Naive thymus-derived CD4-positive, alpha-beta T cell (primary cell): ENCODE measurements at regions not wholly inside any gene's neighbourhood (a gene's known extent, or its start where the extent isn't known, plus 50 kb on each side); places are given as distances from the start of the nearest gene placed in this dataset.

ENCODE experiments used
- ATAC-seq: fragments of 150-1000 bp; cut with Tn5 transposase; 2 replicates; pipeline ENCODE4 v1.10.0; 2021; ENCODE audit warnings: mild to moderate bottlenecking, moderate library complexity
- CTCF ChIA-PET: fragments of 350-600 bp; sonication (Branson Sonifier 250); formaldehyde crosslinking; loops from one replicate; lab custom pipeline; 2021; ENCODE audit warnings: antibody characterized with exemption; lab: Charles Lee
- POLR2A ChIA-PET: fragments of 350-600 bp; sonication (Branson Sonifier 250); formaldehyde crosslinking; loops from one replicate; lab custom pipeline; 2021; ENCODE audit warnings: antibody characterized with exemption, inconsistent platforms; lab: Charles Lee
- DNase-seq, 9 donors: peaks; one replicate each; pipeline versions ENCODE4 v3.0.0 to v3.0.0-alpha.2; 2020 to 2022; ENCODE audit warnings: mixed read lengths in 1 of 9
- H3K27ac ChIP-seq: one replicate; pipeline ENCODE4 v1.7.0; 2013; ENCODE audit warnings: mild to moderate bottlenecking, low read depth, low read length, moderate library complexity
- H3K27me3 ChIP-seq, 2 donors: one replicate each; pipeline ENCODE4 v1.7.0; 2013; ENCODE audit warnings: low read length in 2 of 2, mild to moderate bottlenecking in 2 of 2, moderate library complexity in 2 of 2; ENCODE audit not compliant: control insufficient read depth in 2 of 2, insufficient read depth in 2 of 2
- H3K36me3 ChIP-seq, 3 experiments: 1 replicate in 2 of 3; 2 replicates in 1 of 3; pipeline ENCODE4 v1.7.0; 2013; ENCODE audit warnings: low read length in 3 of 3, mild to moderate bottlenecking in 3 of 3, moderate library complexity in 1 of 3; ENCODE audit not compliant: insufficient read depth in 3 of 3, control insufficient read depth in 2 of 3
- H3K4me1 ChIP-seq, 2 donors: one replicate each; pipeline ENCODE4 v1.7.0; 2013; ENCODE audit warnings: low read length in 2 of 2, mild to moderate bottlenecking in 2 of 2, moderate library complexity in 1 of 2; ENCODE audit not compliant: control insufficient read depth in 2 of 2, insufficient read depth in 2 of 2
- H3K4me3 ChIP-seq: 2 replicates; pipeline ENCODE4 v1.7.0; 2013; ENCODE audit warnings: mild to moderate bottlenecking, low read length
- H3K9me3 ChIP-seq, 3 experiments: 1 replicate in 2 of 3; 2 replicates in 1 of 3; pipeline ENCODE4 v1.7.0; 2013; ENCODE audit warnings: low read length in 3 of 3; ENCODE audit not compliant: control insufficient read depth in 2 of 3
- H3K27ac Mint-ChIP-seq, 9 donors: one replicate each; pipeline ENCODE4 v1.8.0; 2020 to 2022; ENCODE audit warnings: mixed read lengths in 9 of 9, mild to moderate bottlenecking in 8 of 9, moderate library complexity in 5 of 9, inconsistent platforms in 2 of 9
- H3K27me3 Mint-ChIP-seq, 5 donors: one replicate each; pipeline ENCODE4 v1.8.0; 2021 to 2022; ENCODE audit warnings: mixed read lengths in 5 of 5, mild to moderate bottlenecking in 1 of 5
- H3K36me3 Mint-ChIP-seq, 5 donors: one replicate each; pipeline ENCODE4 v1.8.0; 2020 to 2022; ENCODE audit warnings: mixed read lengths in 5 of 5, mild to moderate bottlenecking in 3 of 5, inconsistent platforms in 1 of 5
- H3K4me1 Mint-ChIP-seq, 7 donors: one replicate each; pipeline ENCODE4 v1.8.0; 2020 to 2022; ENCODE audit warnings: mixed read lengths in 7 of 7, mild to moderate bottlenecking in 3 of 7, inconsistent platforms in 1 of 7
- H3K4me3 Mint-ChIP-seq, 10 donors: one replicate each; pipeline ENCODE4 v1.8.0; 2020 to 2022; ENCODE audit warnings: mild to moderate bottlenecking in 10 of 10, mixed read lengths in 10 of 10, moderate library complexity in 6 of 10, inconsistent platforms in 2 of 10
- H3K9me3 Mint-ChIP-seq, 11 donors: one replicate each; pipeline ENCODE4 v1.8.0; 2020 to 2022; ENCODE audit warnings: mixed read lengths in 11 of 11, mild to moderate bottlenecking in 4 of 11, inconsistent platforms in 1 of 11, moderate library complexity in 1 of 11
- intact Hi-C, 2 donors: fragments of 100-400 bp; cut with micrococcal nuclease; formaldehyde crosslinking; loops; one replicate each; pipeline ENCODE4 v1.15.1; 2023

GRCh38 chr9:84212246-84212645 lies 128.3 kb downstream of the SLC28A3 start:
- H3K36me3 Mint-ChIP-seq = no peaks in the 10 kb centered on the region
- Histone ChIP-seq H3K4me3 (no peak overlapping the region), H3K9me3 (no peaks in the 10 kb centered on the region), H3K27me3 (no peaks in the 10 kb centered on the region), H3K4me1 (no peaks in the 10 kb centered on the region), H3K36me3 (no peaks in the 10 kb centered on the region), H3K27ac (no peak overlapping the region)
- ChIA-PET POLR2A (no interaction called here), CTCF (no interaction called here)
- ATAC-seq = no peak
- no peak for DNase-seq
- H3K4me3 Mint-ChIP-seq = no peak overlapping the region
- intact Hi-C loops = no loop called here
- H3K27me3 Mint-ChIP-seq = peaks cover 0 to 9% (median 0%) of the 10 kb centered on the region in 5 donors
- H3K9me3 Mint-ChIP-seq = peaks cover 0 to 2% (median 0%) of the 10 kb centered on the region in 11 donors
- H3K27ac Mint-ChIP-seq = no peak overlapping the region
- H3K4me1 Mint-ChIP-seq = no peaks in the 10 kb centered on the region

GRCh38 chr9:84212982-84213381 lies 127.6 kb downstream of the SLC28A3 start:
- CTCF ChIA-PET = no interaction called here
- POLR2A ChIA-PET = no interaction called here
- Mint-ChIP-seq H3K4me1 (no peaks in the 10 kb centered on the region), H3K4me3 (no peak overlapping the region), H3K27ac (no peak overlapping the region), H3K9me3 (peaks cover 0 to 2% (median 0%) of the 10 kb centered on the region in 11 donors), H3K27me3 (peaks cover 0 to 11% (median 0%) of the 10 kb centered on the region in 5 donors), H3K36me3 (no peaks in the 10 kb centered on the region)
- Histone ChIP-seq H3K27me3 (no peaks in the 10 kb centered on the region), H3K4me1 (no peaks in the 10 kb centered on the region), H3K36me3 (no peaks in the 10 kb centered on the region), H3K27ac (no peak overlapping the region), H3K9me3 (no peaks in the 10 kb centered on the region), H3K4me3 (no peak overlapping the region)
- ATAC-seq (no peak), DNase-seq (no peak)
- intact Hi-C loops = no loop called here

DNA sequence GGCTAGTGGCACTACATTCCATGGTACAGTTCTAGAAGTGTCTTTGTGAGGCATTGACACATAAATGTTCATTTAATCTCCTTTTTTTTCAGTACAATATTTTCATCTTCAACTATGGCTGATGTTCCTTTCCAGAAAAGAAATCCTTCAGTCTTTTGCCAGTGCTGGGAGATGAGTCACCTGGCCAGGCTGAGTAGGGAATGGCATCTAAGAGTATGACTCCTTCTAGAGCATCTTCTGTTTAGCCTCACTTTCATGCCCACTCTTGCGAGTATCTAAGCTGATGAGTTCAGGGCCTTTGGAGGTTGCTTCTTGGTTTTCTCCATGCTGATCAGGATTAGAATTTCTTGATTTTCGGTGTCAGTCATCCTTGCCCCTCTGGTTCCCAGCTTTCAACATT lies 124.4 kb downstream of the SLC28A3 start:
- peaks cover 0 to 2% (median 0%) of the 10 kb centered on the region in 11 donors for H3K9me3 Mint-ChIP-seq
- peaks cover 0 to 11% (median 7%) of the 10 kb centered on the region in 5 donors for H3K27me3 Mint-ChIP-seq
- intact Hi-C loops = no loop called here
- no peaks in the 10 kb centered on the region for H3K4me1 ChIP-seq
- no peak overlapping the region for H3K4me3 ChIP-seq
- H3K36me3 ChIP-seq = no peaks in the 10 kb centered on the region
- H3K27ac Mint-ChIP-seq = no peak overlapping the region
- no peaks in the 10 kb centered on the region for H3K9me3 ChIP-seq
- POLR2A ChIA-PET = no interaction called here
- ATAC-seq (no peak), DNase-seq (no peak)
- no peaks in the 10 kb centered on the region for H3K4me1 Mint-ChIP-seq
- no peaks in the 10 kb centered on the region for H3K27me3 ChIP-seq
- CTCF ChIA-PET = no interaction called here
- H3K27ac ChIP-seq = no peak overlapping the region
- no peaks in the 10 kb centered on the region for H3K36me3 Mint-ChIP-seq
- H3K4me3 Mint-ChIP-seq = no peak overlapping the region

- Mint-ChIP-seq H3K27me3 (peaks cover 3 to 14% (median 11%) of the 10 kb centered on the region in 5 donors), H3K27ac (no peak overlapping the region), H3K4me3 (no peak overlapping the region), H3K9me3 (peaks cover 0 to 9% (median 6%) of the 10 kb centered on the region in 11 donors), H3K4me1 (no peaks in the 10 kb centered on the region), H3K36me3 (peaks cover 0 to 3% (median 0%) of the 10 kb centered on the region in 5 donors)
- H3K9me3 ChIP-seq = no peaks in the 10 kb centered on the region
- intact Hi-C loops = no loop called here
- no peaks in the 10 kb centered on the region for H3K27me3 ChIP-seq
- ATAC-seq (no peak), DNase-seq (no peak)
- no peak overlapping the region for H3K27ac ChIP-seq
- H3K36me3 ChIP-seq = no peaks in the 10 kb centered on the region
- no peak overlapping the region for H3K4me3 ChIP-seq
- ChIA-PET CTCF (no interaction called here), POLR2A (interaction anchor here (0.6 kb wide), 1 partner anchor 19 kb away, joined by 3 read pairs; no protein-coding TSS in a partner anchor)
- H3K4me1 ChIP-seq = no peaks in the 10 kb centered on the region
Measured at GRCh38 chr9:84218322-84218721, 122.2 kb downstream of the SLC28A3 start.

DNA sequence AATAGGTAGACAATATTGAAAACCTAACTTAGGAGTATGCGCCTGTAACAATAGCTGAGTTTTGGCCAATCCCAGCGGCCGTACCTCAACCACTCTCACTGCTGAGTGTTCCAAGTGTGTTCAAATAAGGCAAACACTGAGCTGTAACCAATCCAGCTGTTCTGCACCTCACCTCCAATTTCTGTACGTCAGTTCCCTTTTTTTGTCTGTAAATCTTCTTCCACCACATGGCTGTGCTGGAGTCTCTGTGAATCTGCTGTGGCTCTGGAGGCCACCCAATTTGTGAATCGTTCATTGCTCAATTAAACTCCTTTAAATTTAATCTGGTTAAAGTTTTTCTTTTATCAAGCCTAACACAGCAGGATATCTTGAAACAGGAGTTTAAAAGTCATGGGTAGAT lies 116.3 kb downstream of the SLC28A3 start:
- ATAC-seq (no peak), DNase-seq (no peak)
- H3K4me1 Mint-ChIP-seq = no peaks in the 10 kb centered on the region
- peaks cover 0 to 9% (median 6%) of the 10 kb centered on the region in 11 donors for H3K9me3 Mint-ChIP-seq
- Histone ChIP-seq H3K4me1 (no peaks in the 10 kb centered on the region), H3K27me3 (no peaks in the 10 kb centered on the region), H3K4me3 (no peak overlapping the region), H3K36me3 (no peaks in the 10 kb centered on the region), H3K27ac (no peak overlapping the region), H3K9me3 (no peaks in the 10 kb centered on the region)
- peaks cover 0 to 13% (median 7%) of the 10 kb centered on the region in 5 donors for H3K27me3 Mint-ChIP-seq
- no peak overlapping the region for H3K4me3 Mint-ChIP-seq
- ChIA-PET POLR2A (no interaction called here), CTCF (no interaction called here)
- H3K36me3 Mint-ChIP-seq = peaks cover 0 to 4% (median 0%) of the 10 kb centered on the region in 5 donors
- H3K27ac Mint-ChIP-seq = no peak overlapping the region
- intact Hi-C loops = no loop called here
